SH-SY5Y (cell line): ENCODE measurements at regions not wholly inside any gene's neighbourhood (a gene's known extent, or its start where the extent isn't known, plus 50 kb on each side); places are given as distances from the start of the nearest gene placed in this dataset.

ENCODE experiments used
- GATA2 ChIP-seq: IDR thresholded peaks from 2 replicates; pipeline ENCODE4 v1.6.1; 2011; ENCODE audit warnings: mild to moderate bottlenecking, low read depth, low read length
- GATA3 ChIP-seq: IDR thresholded peaks from 2 replicates; pipeline ENCODE4 v1.6.1; 2011; ENCODE audit warnings: low read depth, mild to moderate bottlenecking, low read length, moderate library complexity

DNA sequence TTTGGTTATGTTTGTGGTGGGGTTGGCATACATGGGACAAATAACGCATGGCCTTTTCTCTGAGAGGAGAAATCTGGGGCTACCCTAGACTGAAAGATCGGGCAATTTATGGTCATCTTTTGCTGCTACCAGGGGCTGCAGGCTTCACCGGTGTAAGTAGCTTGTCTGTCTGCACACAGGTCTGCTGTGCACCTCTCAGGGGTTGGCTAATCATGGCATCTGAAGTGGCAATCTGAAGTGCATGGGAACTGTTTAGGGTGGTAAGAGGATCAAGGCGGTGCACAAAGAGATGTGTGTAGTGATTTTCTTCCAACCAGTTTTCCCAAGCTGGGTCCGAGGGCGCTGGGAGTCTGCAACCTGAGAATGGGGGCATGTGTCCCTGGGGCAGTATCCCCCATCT, 141.3 kb downstream of the EMP1 start:
- no peak for TF ChIP-seq GATA2
- TF ChIP-seq GATA3, result no peak

- no peak for TF ChIP-seq GATA2
- no peak for TF ChIP-seq GATA3
Observed at GRCh38 chr12:13336216-13336615, 139.7 kb downstream of the EMP1 start.

DNA sequence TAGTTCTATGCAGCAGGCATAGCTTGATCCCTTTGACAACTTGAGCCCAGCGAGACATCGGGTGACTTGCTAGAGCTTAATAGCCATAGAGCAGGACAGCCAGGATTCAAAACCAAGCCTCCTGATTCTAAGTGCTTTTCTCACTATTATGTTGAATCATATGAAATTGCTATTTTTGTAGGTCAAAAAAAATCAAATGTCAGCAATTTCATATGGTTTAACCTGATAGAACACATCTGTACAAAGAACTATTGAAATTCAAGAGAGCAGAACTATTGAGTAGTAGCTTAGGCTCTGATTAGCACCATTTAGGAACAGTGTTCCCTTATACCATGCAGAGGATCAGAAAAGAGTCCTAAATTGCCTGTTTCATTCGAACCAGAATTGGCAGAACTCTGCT, 132.0 kb downstream of the EMP1 start:
- TF ChIP-seq GATA3, result no peak
- TF ChIP-seq GATA2, result no peak

DNA sequence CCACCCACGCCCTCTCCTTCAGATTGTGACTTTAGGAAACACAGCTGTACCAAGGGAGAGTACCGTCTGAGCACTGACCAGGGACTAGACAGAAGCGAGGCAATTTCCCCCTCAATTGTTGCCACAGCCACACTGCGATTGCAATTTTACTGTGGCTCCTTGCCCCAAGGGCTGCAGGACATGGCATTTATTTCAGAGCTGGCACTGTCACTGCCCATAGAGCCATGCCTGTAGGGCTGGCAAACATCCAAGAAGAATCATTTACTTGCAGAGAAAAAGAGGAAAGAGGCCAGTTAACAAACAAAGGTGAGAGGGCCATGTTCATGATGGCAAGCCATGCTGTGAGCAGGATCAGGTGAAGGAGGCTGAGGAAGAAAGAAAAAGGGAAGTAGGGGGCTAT, 129.6 kb downstream of the EMP1 start:
- no peak for TF ChIP-seq GATA3
- no peak for TF ChIP-seq GATA2

GRCh38 chr12:13318231-13319015, 121.9 kb downstream of the EMP1 start:
- TF ChIP-seq GATA2 (no peak), GATA3 (no peak)

DNA sequence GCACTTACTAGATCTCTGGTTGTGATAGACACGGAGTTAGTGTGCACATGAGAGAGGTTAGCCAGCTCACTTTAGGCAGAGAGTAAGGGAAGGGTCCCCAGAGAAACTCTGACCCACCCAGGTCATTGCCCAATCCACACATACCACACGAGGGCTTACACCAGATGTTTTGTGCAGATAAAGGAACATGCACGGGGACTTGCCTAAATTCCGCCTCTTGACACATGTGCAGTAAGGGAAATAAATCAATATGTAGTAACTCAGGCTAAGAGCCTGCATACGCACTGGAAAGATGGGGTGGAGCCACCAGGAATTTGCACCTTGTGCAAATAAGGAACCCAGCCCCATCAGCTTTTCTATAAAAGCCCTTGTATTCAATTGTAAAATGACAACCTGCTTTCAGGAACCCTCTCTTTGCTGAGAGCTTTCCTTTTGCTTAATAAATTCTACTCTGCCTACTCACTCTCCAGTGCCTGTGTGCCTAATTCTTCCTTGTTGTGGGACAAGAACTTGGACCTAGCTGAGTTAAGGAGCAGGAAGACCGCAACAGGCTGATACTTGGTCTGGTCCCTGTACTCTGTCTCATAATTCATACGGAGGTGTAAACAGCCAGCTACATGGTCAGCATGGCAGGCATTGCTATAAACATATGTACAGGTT, 120.2 kb downstream of the EMP1 start:
- TF ChIP-seq GATA3 (no peak), GATA2 (no peak)

DNA sequence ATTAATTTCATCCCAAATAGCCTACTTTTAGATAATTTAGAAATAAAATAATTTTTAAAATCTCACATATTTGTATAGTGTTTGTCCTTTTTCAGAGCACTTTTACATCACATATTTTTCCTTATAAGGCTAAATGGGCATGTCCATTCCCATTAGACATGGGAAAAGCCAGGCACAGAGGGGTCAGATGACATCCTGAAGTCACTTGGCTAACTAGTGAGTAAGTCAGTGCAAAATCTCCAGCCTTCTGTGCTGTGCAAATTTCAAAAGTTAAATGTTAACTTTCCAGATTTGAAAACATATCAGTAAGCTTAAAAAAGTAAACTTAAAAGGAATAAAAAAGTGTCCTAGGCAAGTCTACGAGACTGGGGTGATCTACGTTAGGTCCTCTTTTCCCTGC, 117.4 kb downstream of the EMP1 start:
- no peak for TF ChIP-seq GATA2
- no peak for TF ChIP-seq GATA3

- TF ChIP-seq GATA3 (no peak), GATA2 (no peak)
Observed at GRCh38 chr12:13311551-13311950, 115.0 kb downstream of the EMP1 start.

DNA sequence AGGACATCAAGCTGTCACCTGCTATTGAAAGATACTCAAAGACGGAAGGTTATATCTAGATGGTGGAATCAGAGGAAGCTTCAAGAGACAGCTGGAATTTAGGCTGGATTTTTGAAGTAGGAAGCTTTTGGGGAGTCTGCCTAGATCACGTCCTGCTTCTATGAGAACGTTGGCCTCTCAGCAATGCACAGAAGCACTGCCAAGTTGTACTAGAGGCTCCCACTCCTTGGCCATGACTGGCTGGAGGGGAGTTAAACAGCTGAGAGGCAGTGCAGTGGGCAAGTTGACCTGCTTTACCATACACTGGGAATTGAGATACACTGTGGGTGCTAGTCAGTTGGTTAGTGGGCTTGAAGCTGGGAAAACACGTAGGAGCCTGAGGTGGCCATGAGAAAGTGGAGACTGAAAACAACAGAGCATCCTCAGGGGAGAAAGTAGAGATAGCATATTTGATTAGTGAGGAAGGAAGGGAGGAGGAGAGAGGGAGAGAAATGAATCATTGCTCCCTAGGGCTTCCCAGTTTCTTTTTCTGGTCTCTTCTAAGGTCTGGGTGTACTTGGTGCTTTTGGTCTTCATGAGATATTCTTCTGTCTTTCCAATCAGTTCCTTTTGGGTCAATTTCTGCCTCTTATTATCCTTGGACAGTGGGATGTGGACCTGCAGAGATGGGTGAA, 110.8 kb downstream of the EMP1 start:
- TF ChIP-seq GATA3, result no peak
- no peak for TF ChIP-seq GATA2

GRCh38 chr12:13304924-13305323, 108.4 kb downstream of the EMP1 start:
- TF ChIP-seq GATA3 (no peak), GATA2 (no peak)

DNA sequence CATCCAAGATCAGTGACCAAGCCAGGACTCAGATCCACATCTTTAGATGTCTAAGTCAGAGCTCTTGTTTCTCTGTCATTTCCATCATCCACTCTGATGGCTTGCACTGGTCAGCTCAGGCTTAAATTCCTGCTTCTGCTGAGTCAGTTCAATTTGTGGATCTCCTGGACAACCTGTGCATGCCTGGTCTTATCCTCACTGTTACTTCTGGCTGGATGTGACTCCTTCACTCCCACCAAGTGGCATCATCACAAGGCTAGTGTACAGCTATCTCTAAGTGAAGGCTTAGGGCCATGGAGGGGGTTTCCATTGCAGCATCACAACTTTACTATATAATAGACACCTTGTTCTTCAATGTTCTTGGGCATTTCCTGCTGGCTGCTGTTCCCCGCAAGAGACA, 102.9 kb downstream of the EMP1 start:
- TF ChIP-seq GATA3 (no peak), GATA2 (no peak)

DNA sequence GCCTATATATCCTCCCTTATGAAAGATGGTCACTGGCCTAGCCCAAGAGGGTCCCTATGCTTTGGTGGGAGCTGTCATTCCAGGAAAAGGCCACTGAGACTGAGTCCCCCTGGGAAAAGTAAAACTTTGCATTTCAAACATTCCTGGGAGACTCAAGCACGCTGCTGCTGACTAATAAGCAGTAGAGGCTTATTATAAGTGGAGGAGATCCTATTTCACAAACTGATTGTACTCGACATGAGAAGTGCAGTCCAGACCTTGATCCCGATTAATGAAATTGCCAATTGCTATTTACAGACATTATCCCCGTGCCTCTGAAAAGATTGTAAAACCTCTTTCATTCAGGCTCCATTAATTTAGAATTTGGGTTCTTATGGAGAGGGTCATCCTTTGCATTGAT, 96.6 kb downstream of the EMP1 start:
- TF ChIP-seq GATA3 (no peak), GATA2 (no peak)

- TF ChIP-seq GATA2 (no peak), GATA3 (no peak)
Observed at GRCh38 chr12:13289653-13290289, 93.2 kb downstream of the EMP1 start.

DNA sequence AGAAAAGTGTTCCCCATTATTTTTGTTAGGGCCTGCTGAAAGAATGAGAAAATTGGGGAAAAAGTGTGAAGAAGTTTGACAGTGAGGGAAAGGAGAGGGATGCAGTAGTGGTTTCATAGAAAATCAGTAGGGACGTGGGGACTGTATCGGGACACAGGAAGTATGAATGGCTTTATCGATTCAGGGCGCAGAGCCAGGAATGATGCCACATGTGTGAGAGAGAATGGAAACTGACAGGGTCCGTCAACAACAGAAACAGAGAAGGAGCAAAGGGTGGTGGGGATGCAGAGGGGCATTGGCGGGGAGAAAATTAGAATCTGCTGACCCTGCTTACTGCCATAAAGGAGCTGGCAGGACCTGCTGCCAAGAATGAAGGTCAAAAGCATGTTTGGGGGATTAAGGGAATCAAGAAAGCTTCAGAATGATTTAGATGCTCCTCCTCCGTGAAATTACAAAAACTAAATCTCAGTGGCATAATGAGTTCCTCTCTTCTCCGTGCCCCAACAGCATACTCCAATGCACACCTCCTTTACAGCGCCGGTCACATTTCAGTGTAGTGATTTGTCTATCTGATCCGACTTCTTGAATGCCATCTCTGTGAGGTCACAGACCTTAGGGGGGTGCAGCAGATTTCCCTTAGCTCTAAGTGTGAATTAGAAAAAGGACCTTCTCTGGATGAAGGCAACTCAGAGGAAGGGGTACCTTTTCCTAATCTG, 92.6 kb downstream of the EMP1 start:
- TF ChIP-seq GATA3 (no peak), GATA2 (no peak)

DNA sequence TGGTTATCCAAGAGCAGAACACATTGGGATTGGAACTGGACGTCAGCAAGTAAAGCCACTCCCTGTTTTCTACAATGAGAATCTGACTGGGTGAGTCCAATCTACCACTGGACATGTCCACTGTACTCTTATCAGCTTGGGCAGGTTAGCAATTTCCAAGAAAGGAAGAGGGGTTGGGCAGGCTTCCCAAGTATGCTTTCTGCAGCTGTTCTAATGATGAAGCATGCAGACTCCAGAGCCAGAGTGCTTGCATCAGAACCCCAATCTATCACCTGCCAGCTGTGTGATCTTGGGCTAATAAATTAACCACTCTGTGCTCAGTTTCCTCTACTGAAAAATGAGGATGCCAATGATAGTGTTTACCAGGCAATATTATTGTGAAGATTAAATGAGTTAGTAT, 92.0 kb downstream of the EMP1 start:
- no peak for TF ChIP-seq GATA3
- TF ChIP-seq GATA2, result no peak
